ENCODE measurements at regions not wholly inside any gene's neighbourhood (a gene's known extent, or its start where the extent isn't known, plus 50 kb on each side); places are given as distances from the start of the nearest gene placed in this dataset.
"Not testable (repeated sequence)": the region's sequence is repeated elsewhere in the genome, so short reads cannot be mapped to it uniquely, and the experiment has no call there.

GRCh38 chr2:240240017-240240734 lies 99.7 kb upstream of the OTOS start:
- DNase-seq (ENCODE audit: low read depth in 2 of 2), result no peak

GRCh38 chr2:240240781-240241180 lies 100.3 kb upstream of the OTOS start:
- no peak for DNase-seq (ENCODE audit: low read depth in 2 of 2)

GRCh38 chr2:240241572-240241971 lies 101.1 kb upstream of the OTOS start:
- DNase-seq (ENCODE audit: low read depth in 2 of 2), result no peak

GRCh38 chr2:240243049-240243448 lies 102.6 kb upstream of the OTOS start:
- DNase-seq (ENCODE audit: low read depth in 2 of 2), result not testable (repeated sequence)

GRCh38 chr2:240244543-240244942 lies 104.1 kb upstream of the OTOS start:
- no peak for DNase-seq (ENCODE audit: low read depth in 2 of 2)

GRCh38 chr2:240245184-240245583 lies 104.7 kb upstream of the OTOS start:
- no peak for DNase-seq (ENCODE audit: low read depth in 2 of 2)

- no peak for DNase-seq (ENCODE audit: low read depth in 2 of 2)
Observed at GRCh38 chr2:240245706-240246105, 105.2 kb upstream of the OTOS start.

GRCh38 chr2:240246173-240246820 lies 105.8 kb upstream of the OTOS start:
- no peak for DNase-seq (ENCODE audit: low read depth in 2 of 2)

- DNase-seq (ENCODE audit: low read depth in 2 of 2), result no peak
Observed at GRCh38 chr2:240247241-240247867, 106.9 kb upstream of the OTOS start.

- no peak for DNase-seq (ENCODE audit: low read depth in 2 of 2)
Observed at GRCh38 chr2:240247868-240248720, 107.6 kb upstream of the OTOS start.

- DNase-seq (ENCODE audit: low read depth in 2 of 2), result no peak
Observed at GRCh38 chr2:240248721-240249422, 108.4 kb upstream of the OTOS start.

GRCh38 chr2:240249423-240250149 lies 109.1 kb upstream of the OTOS start:
- no peak for DNase-seq (ENCODE audit: low read depth in 2 of 2)

- no peak for DNase-seq (ENCODE audit: low read depth in 2 of 2)
Observed at GRCh38 chr2:240250150-240250984, 109.9 kb upstream of the OTOS start.

- DNase-seq (ENCODE audit: low read depth in 2 of 2), result peak in 1 of 2 donors; percentile 81
Observed at GRCh38 chr2:240250985-240251847, 110.8 kb upstream of the OTOS start.

GRCh38 chr2:240251848-240252190 lies 111.4 kb upstream of the OTOS start:
- DNase-seq (ENCODE audit: low read depth in 2 of 2), result no peak

GRCh38 chr2:240252191-240252871 lies 111.9 kb upstream of the OTOS start:
- no peak for DNase-seq (ENCODE audit: low read depth in 2 of 2)

- DNase-seq (ENCODE audit: low read depth in 2 of 2), result no peak
Observed at GRCh38 chr2:240252872-240253511, 112.5 kb upstream of the OTOS start.
